ENCODE measurements at regions not wholly inside any gene's neighbourhood (a gene's known extent, or its start where the extent isn't known, plus 50 kb on each side); places are given as distances from the start of the nearest gene placed in this dataset.

DNA sequence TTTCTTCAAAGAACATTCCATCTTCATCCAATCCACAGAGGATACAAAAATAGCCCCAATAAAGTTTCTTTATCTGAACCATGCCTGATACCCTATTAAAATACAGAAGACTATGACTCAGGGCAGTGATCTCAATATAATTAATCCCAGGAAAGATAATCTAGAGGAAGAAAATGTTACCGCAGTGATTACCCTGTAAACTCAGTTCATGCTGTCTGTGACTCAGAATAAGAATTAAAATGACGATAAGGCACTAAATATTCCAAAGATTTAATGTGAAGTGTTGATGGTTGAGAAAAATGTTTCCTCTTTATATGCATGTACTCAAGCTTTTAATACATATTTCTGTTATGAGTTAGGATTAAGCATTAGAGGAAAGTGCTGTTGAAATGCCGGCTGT lies 88.6 kb upstream of the LYPLAL1 start:
- no peak overlapping the region for H3K27ac Mint-ChIP-seq (ENCODE audit: unreplicated experiment)
- TF ChIP-seq, protein P1, sequence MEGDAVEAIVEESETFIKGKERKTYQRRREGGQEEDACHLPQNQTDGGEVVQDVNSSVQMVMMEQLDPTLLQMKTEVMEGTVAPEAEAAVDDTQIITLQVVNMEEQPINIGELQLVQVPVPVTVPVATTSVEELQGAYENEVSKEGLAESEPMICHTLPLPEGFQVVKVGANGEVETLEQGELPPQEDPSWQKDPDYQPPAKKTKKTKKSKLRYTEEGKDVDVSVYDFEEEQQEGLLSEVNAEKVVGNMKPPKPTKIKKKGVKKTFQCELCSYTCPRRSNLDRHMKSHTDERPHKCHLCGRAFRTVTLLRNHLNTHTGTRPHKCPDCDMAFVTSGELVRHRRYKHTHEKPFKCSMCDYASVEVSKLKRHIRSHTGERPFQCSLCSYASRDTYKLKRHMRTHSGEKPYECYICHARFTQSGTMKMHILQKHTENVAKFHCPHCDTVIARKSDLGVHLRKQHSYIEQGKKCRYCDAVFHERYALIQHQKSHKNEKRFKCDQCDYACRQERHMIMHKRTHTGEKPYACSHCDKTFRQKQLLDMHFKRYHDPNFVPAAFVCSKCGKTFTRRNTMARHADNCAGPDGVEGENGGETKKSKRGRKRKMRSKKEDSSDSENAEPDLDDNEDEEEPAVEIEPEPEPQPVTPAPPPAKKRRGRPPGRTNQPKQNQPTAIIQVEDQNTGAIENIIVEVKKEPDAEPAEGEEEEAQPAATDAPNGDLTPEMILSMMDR (IDR thresholded peaks at IDR 0.05) = no peak
- H3K27me3 Mint-ChIP-seq (ENCODE audit: low read depth) = no peaks in the 10 kb centered on the region
- H3K4me3 Mint-ChIP-seq (ENCODE audit: unreplicated experiment) = no peak overlapping the region
- DNase-seq (ENCODE audit: low spot score) = no peak
- H3K9me3 Mint-ChIP-seq (ENCODE audit: low read depth) = no peaks in the 10 kb centered on the region
- H3K4me1 Mint-ChIP-seq (ENCODE audit: low read depth) = peaks cover 14% of the 10 kb centered on the region
- H3K36me3 Mint-ChIP-seq (ENCODE audit: low read depth) = no peaks in the 10 kb centered on the region

DNA sequence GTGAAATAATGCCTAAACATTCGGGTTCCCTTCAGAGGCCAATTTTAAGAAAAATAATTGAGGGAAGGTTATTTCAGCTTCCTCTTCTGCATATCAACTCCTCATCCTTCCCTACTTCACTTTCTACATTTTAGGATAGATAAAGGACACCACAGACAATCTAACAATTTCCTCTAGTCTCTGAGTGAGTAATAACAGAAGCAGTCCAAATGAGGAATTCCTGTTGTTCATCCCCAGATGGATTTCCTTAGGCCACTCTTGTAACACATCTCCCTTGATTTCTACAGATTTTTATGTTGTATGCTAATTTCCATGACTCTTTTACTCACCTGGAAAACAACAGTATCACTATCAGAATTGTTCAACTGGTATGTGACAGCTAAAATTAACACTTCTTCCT lies 87.7 kb upstream of the LYPLAL1 start:
- Mint-ChIP-seq H3K4me1 (ENCODE audit: low read depth) (peaks cover 14% of the 10 kb centered on the region), H3K27me3 (ENCODE audit: low read depth) (no peaks in the 10 kb centered on the region), H3K36me3 (ENCODE audit: low read depth) (no peaks in the 10 kb centered on the region), H3K27ac (ENCODE audit: unreplicated experiment) (no peak overlapping the region), H3K9me3 (ENCODE audit: low read depth) (no peaks in the 10 kb centered on the region), H3K4me3 (ENCODE audit: unreplicated experiment) (no peak overlapping the region)
- TF ChIP-seq, protein P1 (IDR thresholded peaks at IDR 0.05) = no peak
- no peak for DNase-seq (ENCODE audit: low spot score)

DNA sequence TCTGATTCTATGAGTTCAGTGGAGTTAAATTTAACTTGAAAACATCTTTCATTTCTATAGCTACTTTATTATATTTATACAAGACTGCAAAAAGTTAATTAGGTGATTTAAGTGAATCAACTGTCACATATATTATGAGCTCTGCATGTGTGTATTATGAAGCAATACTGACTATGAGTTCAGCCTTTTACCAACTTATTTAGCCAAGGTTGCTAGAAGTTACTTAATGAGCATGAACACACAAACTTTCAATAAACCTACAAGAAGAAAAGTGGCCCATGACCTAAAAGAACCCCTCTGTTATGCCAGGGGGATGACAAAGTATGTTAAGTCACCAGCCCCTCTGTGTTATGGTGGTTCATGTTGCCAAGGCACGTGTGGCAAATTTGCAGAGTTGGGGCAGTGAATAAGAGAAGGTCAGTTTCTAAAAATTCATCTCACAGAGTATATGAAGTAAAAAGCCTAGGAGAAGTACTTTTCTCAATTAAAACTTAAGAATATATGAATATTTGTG lies 86.7 kb upstream of the LYPLAL1 start:
- H3K9me3 Mint-ChIP-seq (ENCODE audit: low read depth) = peaks cover 3% of the 10 kb centered on the region
- TF ChIP-seq, protein P1 (IDR thresholded peaks at IDR 0.05) = no peak
- H3K4me1 Mint-ChIP-seq (ENCODE audit: low read depth) = peaks cover 14% of the 10 kb centered on the region
- no peaks in the 10 kb centered on the region for H3K36me3 Mint-ChIP-seq (ENCODE audit: low read depth)
- H3K27me3 Mint-ChIP-seq (ENCODE audit: low read depth) = no peaks in the 10 kb centered on the region
- DNase-seq (ENCODE audit: low spot score) = no peak
- H3K27ac Mint-ChIP-seq (ENCODE audit: unreplicated experiment) = no peak overlapping the region
- H3K4me3 Mint-ChIP-seq (ENCODE audit: unreplicated experiment) = no peak overlapping the region

DNA sequence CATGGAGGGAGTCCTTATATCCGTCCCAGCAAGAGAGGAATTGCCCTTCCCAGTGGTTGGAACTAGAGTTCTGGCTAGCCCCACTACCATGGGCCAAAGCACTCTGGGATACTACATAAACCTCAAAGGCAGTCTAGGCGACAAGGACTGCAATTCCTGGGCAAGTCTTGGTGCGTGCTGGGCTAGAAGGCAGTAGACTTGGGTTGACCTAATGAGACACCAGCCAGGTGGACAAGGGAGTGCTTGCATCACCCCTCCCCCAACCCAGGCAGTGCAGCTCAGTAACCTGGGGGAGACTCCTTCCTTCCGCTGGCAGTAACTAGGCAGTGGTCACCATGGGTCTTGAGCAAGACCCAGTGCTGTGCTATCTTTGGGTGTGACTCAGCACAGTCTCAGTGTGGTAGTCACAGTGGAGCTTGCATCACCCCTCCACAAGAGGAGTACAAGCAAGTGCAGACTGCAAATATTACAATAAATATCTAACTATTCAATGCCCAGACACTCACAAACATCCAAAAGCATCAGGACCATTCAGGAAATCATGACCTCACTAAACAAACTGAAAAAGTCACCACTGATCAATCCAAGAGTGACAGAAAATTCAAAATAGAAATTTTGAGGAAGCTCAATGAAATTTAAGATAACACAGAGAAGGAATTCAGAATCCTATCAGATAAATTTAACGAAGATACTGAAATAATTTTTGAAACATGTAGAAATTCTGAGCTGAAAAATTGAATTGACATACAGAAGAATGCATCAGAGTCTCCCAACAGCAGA lies 84.7 kb upstream of the LYPLAL1 start:
- no peaks in the 10 kb centered on the region for H3K27me3 Mint-ChIP-seq (ENCODE audit: low read depth)
- H3K4me1 Mint-ChIP-seq (ENCODE audit: low read depth) = peaks cover 14% of the 10 kb centered on the region
- no peak overlapping the region for H3K4me3 Mint-ChIP-seq (ENCODE audit: unreplicated experiment)
- H3K36me3 Mint-ChIP-seq (ENCODE audit: low read depth) = no peaks in the 10 kb centered on the region
- H3K9me3 Mint-ChIP-seq (ENCODE audit: low read depth) = peaks cover 22% of the 10 kb centered on the region
- no peak for DNase-seq (ENCODE audit: low spot score)
- TF ChIP-seq, protein P1 (IDR thresholded peaks at IDR 0.05) = no peak
- no peak overlapping the region for H3K27ac Mint-ChIP-seq (ENCODE audit: unreplicated experiment)

DNA sequence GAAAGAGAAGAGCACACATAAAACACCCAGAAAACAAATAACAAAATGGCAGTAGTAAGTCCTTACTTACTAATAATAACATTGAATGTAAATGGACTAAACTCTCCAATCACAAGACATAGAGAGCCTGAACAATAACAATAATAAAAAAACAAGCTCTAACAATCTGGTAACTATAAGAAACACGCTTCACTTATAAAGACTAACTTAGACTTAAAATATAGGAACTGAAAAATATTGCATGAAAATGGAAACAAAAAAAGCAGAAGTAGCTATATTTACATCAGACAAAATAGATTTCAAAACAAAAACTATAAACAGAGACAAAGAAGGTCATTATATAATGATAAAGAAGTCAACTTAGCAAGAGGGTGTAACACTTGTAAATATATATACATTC lies 83.1 kb upstream of the LYPLAL1 start:
- no peaks in the 10 kb centered on the region for H3K27me3 Mint-ChIP-seq (ENCODE audit: low read depth)
- peaks cover 22% of the 10 kb centered on the region for H3K9me3 Mint-ChIP-seq (ENCODE audit: low read depth)
- H3K36me3 Mint-ChIP-seq (ENCODE audit: low read depth) = no peaks in the 10 kb centered on the region
- DNase-seq (ENCODE audit: low spot score) = no peak
- H3K27ac Mint-ChIP-seq (ENCODE audit: unreplicated experiment) = no peak overlapping the region
- TF ChIP-seq, protein P1 (IDR thresholded peaks at IDR 0.05) = no peak
- H3K4me3 Mint-ChIP-seq (ENCODE audit: unreplicated experiment) = no peak overlapping the region
- H3K4me1 Mint-ChIP-seq (ENCODE audit: low read depth) = peaks cover 11% of the 10 kb centered on the region

Data from chondrocyte (in vitro differentiated cells).